Activated T-helper 17 cell treated with anti-CD3 and anti-CD28 coated beads, Interleukin-2, amount 50 U/mL, for 72 hours (primary cell): ENCODE measurements at regions not wholly inside any gene's neighbourhood (a gene's known extent, or its start where the extent isn't known, plus 50 kb on each side); places are given as distances from the start of the nearest gene placed in this dataset.

Source experiments
- ATAC-seq: fragments of 150-1000 bp; cut with Tn5 transposase; replicated peaks from 2 replicates; pipeline ENCODE4 v1.10.0; 2021; ENCODE audit warnings: mild to moderate bottlenecking, moderate library complexity
- H3K27ac Mint-ChIP-seq: one replicate; pipeline ENCODE4 v1.8.0; 2022; ENCODE audit warnings: mixed read lengths
- H3K27me3 Mint-ChIP-seq: one replicate; pipeline ENCODE4 v1.8.0; 2022; ENCODE audit warnings: mixed read lengths
- H3K36me3 Mint-ChIP-seq: one replicate; pipeline ENCODE4 v1.8.0; 2022; ENCODE audit warnings: low read depth, mild to moderate bottlenecking, mixed read lengths
- H3K4me1 Mint-ChIP-seq: one replicate; pipeline ENCODE4 v1.8.0; 2022; ENCODE audit warnings: mixed read lengths
- H3K4me3 Mint-ChIP-seq: one replicate; pipeline ENCODE4 v1.8.0; 2022; ENCODE audit warnings: mild to moderate bottlenecking, mixed read lengths
- H3K9me3 Mint-ChIP-seq: one replicate; pipeline ENCODE4 v1.8.0; 2022; ENCODE audit warnings: mixed read lengths

DNA sequence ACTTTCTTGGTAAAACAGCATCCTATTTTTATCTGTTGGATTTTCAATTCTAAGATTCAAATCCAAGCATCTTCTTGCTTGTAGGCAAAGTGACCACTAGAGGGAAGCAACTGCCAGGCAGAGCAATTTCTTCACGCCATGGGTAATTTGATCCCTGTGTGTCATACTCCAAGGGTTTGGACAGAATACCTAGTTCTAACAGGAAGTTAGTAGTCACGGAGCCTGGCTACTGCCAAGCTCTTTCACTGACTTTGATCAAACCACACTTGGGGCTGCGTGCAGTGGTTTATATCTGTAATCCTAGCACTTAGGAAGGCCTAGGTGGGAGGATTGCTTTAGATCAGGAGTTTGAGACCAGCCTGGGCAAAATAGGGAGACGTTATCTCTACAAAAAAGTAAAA, 473.6 kb upstream of the TNC start:
- Mint-ChIP-seq H3K27ac (no peak overlapping the region), H3K27me3 (peaks cover 23% of the 10 kb centered on the region), H3K4me1 (no peaks in the 10 kb centered on the region), H3K36me3 (no peaks in the 10 kb centered on the region), H3K9me3 (no peaks in the 10 kb centered on the region), H3K4me3 (no peak overlapping the region)
- ATAC-seq, result no peak

DNA sequence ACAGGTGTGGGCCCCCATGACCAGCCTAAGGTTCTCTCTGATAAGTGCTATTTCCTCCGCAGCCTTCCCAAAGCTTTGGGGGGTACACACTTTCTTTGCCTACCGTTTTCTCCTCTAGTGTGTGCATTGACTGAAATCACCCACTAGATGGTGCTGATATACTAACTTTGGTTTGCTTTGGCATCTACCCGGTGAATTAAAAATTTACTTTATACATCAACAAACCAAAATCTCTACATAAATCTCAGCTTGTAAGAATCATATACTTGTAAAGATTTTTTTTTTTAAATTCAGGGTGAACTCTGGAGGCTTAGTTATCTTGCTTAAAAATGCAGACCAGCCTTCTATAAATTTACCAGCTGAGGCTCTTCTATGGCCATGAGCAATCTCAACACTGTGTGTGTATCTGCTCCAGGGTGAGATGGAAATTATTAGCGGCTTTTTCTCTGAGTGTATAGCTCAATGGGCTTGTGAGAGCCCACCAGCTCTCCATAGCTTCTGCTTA, 475.7 kb upstream of the TNC start:
- no peak for ATAC-seq
- no peaks in the 10 kb centered on the region for H3K9me3 Mint-ChIP-seq
- no peaks in the 10 kb centered on the region for H3K4me1 Mint-ChIP-seq
- no peak overlapping the region for H3K27ac Mint-ChIP-seq
- H3K4me3 Mint-ChIP-seq, result no peak overlapping the region
- H3K36me3 Mint-ChIP-seq, result no peaks in the 10 kb centered on the region
- peaks cover 38% of the 10 kb centered on the region for H3K27me3 Mint-ChIP-seq

GRCh38 chr9:115594557-115594956, 476.6 kb upstream of the TNC start:
- no peak for ATAC-seq
- H3K36me3 Mint-ChIP-seq, result no peaks in the 10 kb centered on the region
- no peak overlapping the region for H3K4me3 Mint-ChIP-seq
- no peak overlapping the region for H3K27ac Mint-ChIP-seq
- no peaks in the 10 kb centered on the region for H3K9me3 Mint-ChIP-seq
- H3K4me1 Mint-ChIP-seq, result no peaks in the 10 kb centered on the region
- peaks cover 38% of the 10 kb centered on the region for H3K27me3 Mint-ChIP-seq

DNA sequence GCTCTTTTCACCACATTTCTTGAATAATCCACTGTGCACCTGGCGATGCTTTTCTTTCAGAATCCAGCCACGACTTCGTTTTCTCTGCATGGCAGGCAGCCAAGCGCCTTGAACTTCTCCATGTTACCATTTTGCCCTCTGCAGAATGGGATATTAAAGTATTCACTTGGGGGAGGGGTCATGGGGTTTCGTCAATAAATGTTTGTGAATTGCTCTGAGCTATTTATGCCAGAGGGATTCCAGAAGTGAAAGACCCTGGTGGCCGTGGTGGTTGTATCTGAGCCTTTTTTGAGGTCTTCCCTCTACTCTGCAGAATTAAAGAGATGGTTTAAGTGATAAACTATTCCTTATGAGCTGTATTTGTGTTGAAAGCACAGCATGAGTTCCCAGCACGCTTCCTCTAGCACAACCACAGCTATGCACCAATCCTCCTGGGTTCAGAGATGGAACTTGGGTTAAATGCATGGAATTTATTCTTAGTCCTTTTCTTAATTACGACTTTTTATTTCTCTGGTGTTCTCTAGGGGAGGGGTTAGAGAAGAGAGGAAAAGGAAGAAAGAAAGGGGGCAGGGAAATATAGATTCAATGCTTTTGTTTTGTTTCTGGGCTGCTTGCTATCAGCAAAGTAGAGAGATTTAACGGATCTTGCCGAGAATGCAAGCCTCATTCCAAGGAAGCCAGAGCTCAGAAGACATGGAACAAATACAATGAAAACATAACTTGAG, 478.2 kb upstream of the TNC start:
- Mint-ChIP-seq H3K9me3 (no peaks in the 10 kb centered on the region), H3K27ac (no peak overlapping the region), H3K4me3 (no peak overlapping the region), H3K27me3 (peaks cover 41% of the 10 kb centered on the region), H3K4me1 (no peaks in the 10 kb centered on the region), H3K36me3 (no peaks in the 10 kb centered on the region)
- no peak for ATAC-seq

DNA sequence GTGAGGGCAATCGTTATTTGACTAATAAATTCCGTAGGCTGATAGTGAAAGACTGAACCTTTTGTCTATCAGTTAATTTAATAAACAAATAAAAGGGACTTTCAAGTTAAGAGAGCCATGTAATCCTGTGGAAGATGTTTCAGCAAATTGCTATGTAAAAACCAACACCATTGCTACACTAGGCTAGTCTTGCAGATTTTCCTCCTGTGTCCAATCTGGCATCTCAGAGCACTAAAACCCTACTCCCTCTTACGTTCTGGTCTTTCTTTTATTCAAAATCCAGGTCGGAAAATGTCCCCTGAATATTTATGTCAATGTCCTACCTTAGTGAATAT, 478.8 kb upstream of the TNC start:
- Mint-ChIP-seq H3K27ac (no peak overlapping the region), H3K36me3 (no peaks in the 10 kb centered on the region), H3K4me1 (no peaks in the 10 kb centered on the region), H3K9me3 (no peaks in the 10 kb centered on the region), H3K4me3 (no peak overlapping the region), H3K27me3 (peaks cover 43% of the 10 kb centered on the region)
- no peak for ATAC-seq

GRCh38 chr9:115597330-115597895, 479.5 kb upstream of the TNC start:
- no peaks in the 10 kb centered on the region for H3K4me1 Mint-ChIP-seq
- no peak for ATAC-seq
- H3K36me3 Mint-ChIP-seq, result no peaks in the 10 kb centered on the region
- no peaks in the 10 kb centered on the region for H3K9me3 Mint-ChIP-seq
- peaks cover 44% of the 10 kb centered on the region for H3K27me3 Mint-ChIP-seq
- H3K4me3 Mint-ChIP-seq, result no peak overlapping the region
- no peak overlapping the region for H3K27ac Mint-ChIP-seq

- H3K4me3 Mint-ChIP-seq, result no peak overlapping the region
- H3K9me3 Mint-ChIP-seq, result no peaks in the 10 kb centered on the region
- H3K27ac Mint-ChIP-seq, result no peak overlapping the region
- ATAC-seq, result no peak
- no peaks in the 10 kb centered on the region for H3K36me3 Mint-ChIP-seq
- no peaks in the 10 kb centered on the region for H3K4me1 Mint-ChIP-seq
- H3K27me3 Mint-ChIP-seq, result peaks cover 41% of the 10 kb centered on the region
These were observed 480.8 kb upstream of the TNC start for GRCh38 chr9:115598751-115599150.

DNA sequence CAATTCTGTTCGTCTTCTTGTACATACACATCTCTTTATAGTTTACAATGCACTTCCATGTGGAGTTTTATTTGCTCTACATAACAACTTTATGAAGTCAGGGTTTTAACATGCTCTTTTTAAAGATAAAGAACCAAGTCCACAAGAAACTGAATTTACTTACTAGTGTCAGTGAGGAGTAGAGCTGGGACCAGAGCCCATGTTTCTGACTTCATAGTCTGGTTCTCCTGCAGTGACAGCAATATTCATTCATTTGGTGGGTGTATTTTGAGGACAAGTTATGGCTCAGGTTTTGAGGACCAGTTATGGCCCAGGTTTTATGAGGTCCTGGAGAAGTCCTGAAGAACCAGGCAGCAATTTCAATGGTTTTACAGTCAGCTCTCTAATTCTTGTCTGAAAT, 481.9 kb upstream of the TNC start:
- Mint-ChIP-seq H3K4me3 (no peak overlapping the region), H3K9me3 (no peaks in the 10 kb centered on the region), H3K4me1 (no peaks in the 10 kb centered on the region), H3K27ac (no peak overlapping the region), H3K36me3 (no peaks in the 10 kb centered on the region), H3K27me3 (peaks cover 32% of the 10 kb centered on the region)
- ATAC-seq, result no peak

- Mint-ChIP-seq H3K4me3 (no peak overlapping the region), H3K27ac (no peak overlapping the region), H3K9me3 (no peaks in the 10 kb centered on the region), H3K27me3 (peaks cover 22% of the 10 kb centered on the region), H3K4me1 (no peaks in the 10 kb centered on the region), H3K36me3 (no peaks in the 10 kb centered on the region)
- no peak for ATAC-seq
These were observed 483.5 kb upstream of the TNC start for GRCh38 chr9:115601434-115601833.

DNA sequence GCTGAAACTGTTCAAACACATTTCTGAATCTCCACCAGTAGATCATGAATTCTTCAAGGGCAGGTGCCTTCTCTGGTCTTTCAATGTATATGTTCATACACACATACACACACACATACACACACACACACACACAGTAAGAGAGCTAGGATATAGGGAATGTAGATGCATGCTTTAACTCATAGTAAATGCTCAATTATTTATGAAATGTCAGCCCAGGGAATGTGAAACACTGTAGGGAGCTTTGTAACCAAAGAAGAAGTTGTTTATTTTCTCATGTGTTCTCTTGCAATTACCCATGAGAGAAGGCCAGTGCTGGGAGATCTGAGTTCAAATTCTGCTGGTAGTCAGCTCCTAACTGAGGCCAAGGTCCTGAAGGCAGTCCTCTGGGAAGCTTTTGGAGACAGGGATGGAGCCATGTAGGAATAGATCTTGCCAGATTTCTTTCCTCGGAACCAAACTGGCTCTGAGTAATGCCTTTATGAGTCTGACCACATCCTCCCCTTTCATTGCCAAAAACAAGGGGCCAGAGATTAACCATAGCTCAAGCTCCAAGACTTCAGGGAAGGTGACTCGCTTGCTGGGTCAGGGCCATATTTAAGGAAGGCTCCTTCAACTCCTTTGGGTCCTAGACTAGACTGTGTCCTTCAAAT, 487.0 kb upstream of the TNC start:
- H3K36me3 Mint-ChIP-seq, result no peaks in the 10 kb centered on the region
- no peak overlapping the region for H3K4me3 Mint-ChIP-seq
- H3K4me1 Mint-ChIP-seq, result no peaks in the 10 kb centered on the region
- no peaks in the 10 kb centered on the region for H3K9me3 Mint-ChIP-seq
- no peak overlapping the region for H3K27ac Mint-ChIP-seq
- ATAC-seq, result no peak
- peaks cover 9% of the 10 kb centered on the region for H3K27me3 Mint-ChIP-seq

DNA sequence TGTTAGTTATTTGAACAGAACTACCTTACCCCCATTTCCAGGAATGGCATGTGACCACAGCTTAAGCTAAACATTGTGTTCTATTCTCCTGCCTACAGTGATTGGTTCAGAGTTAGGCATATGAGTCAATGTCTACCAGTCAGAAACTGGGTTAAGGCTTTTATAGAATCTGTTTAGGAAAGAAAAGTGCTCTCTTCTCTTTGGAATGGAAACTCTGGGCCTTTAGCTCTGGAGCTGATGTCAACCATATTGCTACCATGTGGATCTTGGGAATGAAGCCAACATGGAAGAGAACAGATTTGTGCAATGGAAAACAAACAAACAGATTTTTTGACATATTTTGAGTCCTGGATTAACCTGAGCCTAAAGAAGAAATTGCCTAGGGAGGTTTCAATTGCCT, 488.9 kb upstream of the TNC start:
- Mint-ChIP-seq H3K9me3 (no peaks in the 10 kb centered on the region), H3K4me1 (no peaks in the 10 kb centered on the region), H3K36me3 (no peaks in the 10 kb centered on the region), H3K27me3 (peaks cover 7% of the 10 kb centered on the region), H3K4me3 (no peak overlapping the region), H3K27ac (no peak overlapping the region)
- ATAC-seq, result no peak

GRCh38 chr9:115614326-115614999, 496.5 kb upstream of the TNC start:
- Mint-ChIP-seq H3K27ac (no peak overlapping the region), H3K36me3 (no peaks in the 10 kb centered on the region), H3K27me3 (peaks cover 37% of the 10 kb centered on the region), H3K4me1 (no peaks in the 10 kb centered on the region), H3K4me3 (no peak overlapping the region), H3K9me3 (peaks cover 3% of the 10 kb centered on the region)
- ATAC-seq, result no peak

- Mint-ChIP-seq H3K4me3 (no peak overlapping the region), H3K36me3 (no peaks in the 10 kb centered on the region), H3K4me1 (no peaks in the 10 kb centered on the region), H3K27me3 (peaks cover 38% of the 10 kb centered on the region), H3K27ac (no peak overlapping the region), H3K9me3 (peaks cover 4% of the 10 kb centered on the region)
- no peak for ATAC-seq
These were observed 497.0 kb upstream of the TNC start for GRCh38 chr9:115615000-115615401.

DNA sequence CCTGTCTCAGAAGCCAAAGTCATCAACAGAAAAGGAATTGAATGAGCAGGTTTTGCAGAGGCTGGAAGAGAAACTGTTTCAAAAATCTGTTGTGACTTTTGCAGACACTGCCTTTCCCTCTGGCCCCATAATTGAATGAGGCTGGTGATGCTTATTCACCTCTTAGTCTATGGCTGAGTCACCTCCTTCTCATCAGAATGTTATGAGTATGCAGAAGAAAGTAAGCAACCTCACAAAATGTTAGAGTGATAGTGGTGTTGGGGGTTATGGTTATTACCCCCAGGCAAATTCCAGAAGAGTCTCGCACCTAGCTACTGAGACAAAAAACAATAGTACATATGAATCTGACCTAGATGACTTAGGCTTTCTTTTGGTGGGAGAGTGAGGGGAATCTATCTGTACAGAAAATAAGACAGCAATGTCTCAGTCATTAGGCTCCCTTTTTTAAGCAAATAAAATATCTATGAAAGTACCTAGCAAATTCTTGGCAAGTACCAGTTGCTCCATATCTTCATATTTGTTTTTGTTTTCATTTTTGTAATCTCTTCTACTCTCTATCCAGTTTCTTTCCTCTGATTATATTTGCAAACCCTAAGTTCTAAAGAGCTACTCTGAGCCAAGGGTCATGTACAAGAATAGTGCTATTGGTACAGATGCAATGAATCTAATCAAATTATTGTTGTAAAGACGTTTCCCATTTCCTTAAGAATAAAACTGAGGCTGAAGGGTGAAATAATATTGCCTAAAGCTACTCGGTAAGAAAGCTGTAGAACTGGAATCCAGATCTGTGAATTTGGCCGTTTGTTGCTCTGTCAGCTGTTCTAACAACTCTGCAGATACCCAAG, 498.1 kb upstream of the TNC start:
- Mint-ChIP-seq H3K9me3 (peaks cover 10% of the 10 kb centered on the region), H3K27me3 (peaks cover 40% of the 10 kb centered on the region), H3K36me3 (no peaks in the 10 kb centered on the region), H3K4me3 (no peak overlapping the region), H3K27ac (no peak overlapping the region), H3K4me1 (no peaks in the 10 kb centered on the region)
- peak; percentile 52 for ATAC-seq
